ENCODE measurements at regions not wholly inside any gene's neighbourhood (a gene's known extent, or its start where the extent isn't known, plus 50 kb on each side); places are given as distances from the start of the nearest gene placed in this dataset.

DNA sequence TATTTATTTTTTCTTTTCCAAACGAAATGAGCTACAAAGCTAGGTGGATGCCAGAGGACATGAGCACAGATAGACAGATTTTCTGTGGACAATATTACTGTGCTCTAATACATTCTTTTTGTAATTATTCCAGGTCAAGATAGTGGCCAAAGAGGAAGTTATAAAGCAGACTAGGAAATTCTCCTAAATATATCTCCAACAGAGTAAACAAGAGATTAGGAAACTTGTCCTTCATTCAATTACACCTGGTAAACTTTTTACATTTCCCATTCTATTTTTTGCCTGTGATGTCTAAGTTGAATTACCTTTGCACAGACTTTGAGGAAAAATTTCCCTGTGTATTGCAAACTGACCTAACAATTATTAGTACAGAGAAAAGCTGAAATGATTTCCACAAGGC is 905.5 kb upstream of the PCDH20 start:
- TF ChIP-seq, protein P1, sequence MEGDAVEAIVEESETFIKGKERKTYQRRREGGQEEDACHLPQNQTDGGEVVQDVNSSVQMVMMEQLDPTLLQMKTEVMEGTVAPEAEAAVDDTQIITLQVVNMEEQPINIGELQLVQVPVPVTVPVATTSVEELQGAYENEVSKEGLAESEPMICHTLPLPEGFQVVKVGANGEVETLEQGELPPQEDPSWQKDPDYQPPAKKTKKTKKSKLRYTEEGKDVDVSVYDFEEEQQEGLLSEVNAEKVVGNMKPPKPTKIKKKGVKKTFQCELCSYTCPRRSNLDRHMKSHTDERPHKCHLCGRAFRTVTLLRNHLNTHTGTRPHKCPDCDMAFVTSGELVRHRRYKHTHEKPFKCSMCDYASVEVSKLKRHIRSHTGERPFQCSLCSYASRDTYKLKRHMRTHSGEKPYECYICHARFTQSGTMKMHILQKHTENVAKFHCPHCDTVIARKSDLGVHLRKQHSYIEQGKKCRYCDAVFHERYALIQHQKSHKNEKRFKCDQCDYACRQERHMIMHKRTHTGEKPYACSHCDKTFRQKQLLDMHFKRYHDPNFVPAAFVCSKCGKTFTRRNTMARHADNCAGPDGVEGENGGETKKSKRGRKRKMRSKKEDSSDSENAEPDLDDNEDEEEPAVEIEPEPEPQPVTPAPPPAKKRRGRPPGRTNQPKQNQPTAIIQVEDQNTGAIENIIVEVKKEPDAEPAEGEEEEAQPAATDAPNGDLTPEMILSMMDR (IDR thresholded peaks at IDR 0.05), result no peak
- no peak for TF ChIP-seq POLR2A (IDR thresholded peaks at IDR 0.05)
